ENCODE measurements at regions not wholly inside any gene's neighbourhood (a gene's known extent, or its start where the extent isn't known, plus 50 kb on each side); places are given as distances from the start of the nearest gene placed in this dataset.

DNA sequence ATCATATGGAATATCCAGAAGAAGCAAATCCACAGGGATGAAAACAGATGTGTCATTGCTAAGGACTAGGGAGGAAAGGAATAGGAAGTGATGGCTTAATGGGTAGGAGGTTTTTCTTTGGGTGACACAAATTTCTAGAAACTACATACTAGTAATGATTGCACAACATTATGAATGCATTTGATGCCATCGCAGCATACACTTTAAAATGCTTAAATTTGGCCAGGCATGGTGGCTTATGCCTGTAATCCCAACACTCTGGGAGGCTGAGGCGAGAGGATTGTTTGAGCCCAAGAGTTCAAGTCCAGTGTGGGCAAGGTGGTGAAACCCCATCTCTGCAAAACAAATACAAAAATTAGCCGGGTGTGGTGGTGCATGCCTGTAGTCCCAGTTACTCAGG lies 1370.8 kb downstream of the AACS start (continued):
- TF ChIP-seq CEBPB (IDR thresholded peaks at IDR 0.05; ENCODE audit: low read depth, low read length) = no peak
- no peak for TF ChIP-seq CTCF (IDR thresholded peaks at IDR 0.05; ENCODE audit: control extremely low read depth in 1 of 3, insufficient read depth in 1 of 3, low read depth in 1 of 3, low read length in 3 of 3)
